ENCODE measurements at regions not wholly inside any gene's neighbourhood (a gene's known extent, or its start where the extent isn't known, plus 50 kb on each side); places are given as distances from the start of the nearest gene placed in this dataset.

DNA sequence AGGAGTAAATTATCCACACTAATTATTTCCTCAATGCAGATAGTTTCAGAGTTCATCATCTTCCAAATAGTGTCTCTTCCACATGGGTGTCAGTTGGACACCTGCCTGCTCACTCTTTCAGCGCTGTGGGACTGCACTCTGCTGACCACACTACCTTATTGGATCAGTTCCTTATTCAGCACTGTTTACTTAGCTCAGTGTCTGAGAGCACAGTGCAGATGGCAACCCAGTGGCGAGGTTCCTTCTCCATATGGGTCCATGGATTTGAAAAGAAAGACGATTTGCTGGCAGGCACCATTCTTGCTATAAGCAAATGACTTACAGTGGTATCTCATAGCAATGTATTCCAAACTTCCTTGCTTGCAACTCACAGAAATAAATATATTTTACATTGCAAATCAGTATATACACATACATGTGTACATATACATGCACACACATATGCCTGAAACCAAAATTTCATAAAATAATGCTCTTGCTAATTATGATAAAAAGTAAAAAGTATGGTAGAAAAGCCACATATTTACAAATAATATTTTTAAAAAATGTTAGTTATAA lies 354.8 kb downstream of the INSIG2 start:
- CTCF ChIA-PET, result no interaction called here
- POLR2A ChIA-PET (ENCODE audit: low non-redundant PET), result no interaction called here

DNA sequence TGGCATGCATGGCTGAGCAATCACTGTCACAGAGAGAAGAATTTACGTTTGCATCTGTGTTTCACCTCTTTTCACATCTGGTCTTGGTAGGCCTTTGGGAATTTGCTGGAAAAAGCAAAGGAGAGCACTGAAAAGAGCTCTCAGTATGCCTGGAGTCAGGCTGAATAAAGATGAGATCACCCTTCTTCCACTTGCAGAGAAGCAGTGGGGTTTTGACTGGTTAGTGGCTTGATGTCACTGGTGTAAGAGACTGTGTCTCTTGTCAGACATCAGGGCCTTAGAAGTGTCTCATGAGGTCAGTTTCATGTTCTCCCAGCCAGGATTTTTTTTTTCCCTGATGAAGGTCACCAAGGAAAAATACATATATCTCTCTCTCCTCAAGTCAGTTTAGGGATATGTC lies 353.8 kb downstream of the INSIG2 start:
- no peak for TF ChIP-seq EZH2 (IDR thresholded peaks at IDR 0.05; ENCODE audit: borderline replicate concordance, low read depth, low read length, poor library complexity, severe bottlenecking)
- TF ChIP-seq, protein P1, sequence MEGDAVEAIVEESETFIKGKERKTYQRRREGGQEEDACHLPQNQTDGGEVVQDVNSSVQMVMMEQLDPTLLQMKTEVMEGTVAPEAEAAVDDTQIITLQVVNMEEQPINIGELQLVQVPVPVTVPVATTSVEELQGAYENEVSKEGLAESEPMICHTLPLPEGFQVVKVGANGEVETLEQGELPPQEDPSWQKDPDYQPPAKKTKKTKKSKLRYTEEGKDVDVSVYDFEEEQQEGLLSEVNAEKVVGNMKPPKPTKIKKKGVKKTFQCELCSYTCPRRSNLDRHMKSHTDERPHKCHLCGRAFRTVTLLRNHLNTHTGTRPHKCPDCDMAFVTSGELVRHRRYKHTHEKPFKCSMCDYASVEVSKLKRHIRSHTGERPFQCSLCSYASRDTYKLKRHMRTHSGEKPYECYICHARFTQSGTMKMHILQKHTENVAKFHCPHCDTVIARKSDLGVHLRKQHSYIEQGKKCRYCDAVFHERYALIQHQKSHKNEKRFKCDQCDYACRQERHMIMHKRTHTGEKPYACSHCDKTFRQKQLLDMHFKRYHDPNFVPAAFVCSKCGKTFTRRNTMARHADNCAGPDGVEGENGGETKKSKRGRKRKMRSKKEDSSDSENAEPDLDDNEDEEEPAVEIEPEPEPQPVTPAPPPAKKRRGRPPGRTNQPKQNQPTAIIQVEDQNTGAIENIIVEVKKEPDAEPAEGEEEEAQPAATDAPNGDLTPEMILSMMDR (conservative IDR thresholded peaks at IDR 0.05; ENCODE audit: low read depth, low read length), result no peak
- H3K4me1 ChIP-seq (ENCODE audit: insufficient read depth, low read length, poor library complexity, severe bottlenecking), result no peaks in the 10 kb centered on the region
- intact Hi-C loops (cut with micrococcal nuclease; ENCODE audit: unreplicated experiment), result no loop called here
- BruUV-seq (replicated peaks), result no TSS peak
- no peaks in the 10 kb centered on the region for H3K36me3 ChIP-seq (ENCODE audit: insufficient read depth, low read length, poor library complexity, severe bottlenecking)
- H3K4me3 ChIP-seq (ENCODE audit: low read depth, low read length, poor library complexity, severe bottlenecking), result no peak overlapping the region
- ChIA-PET POLR2A (ENCODE audit: low non-redundant PET) (no interaction called here), CTCF (no interaction called here)
- H3K27me3 ChIP-seq (replicated peaks; ENCODE audit: insufficient read depth, low read depth, low read length, poor library complexity), result no peaks in the 10 kb centered on the region
- no peak overlapping the region for H3K27ac ChIP-seq (ENCODE audit: low read depth, low read length, poor library complexity, severe bottlenecking)
- no peak for DNase-seq (ENCODE audit: low spot score)
- H3K9me3 ChIP-seq (ENCODE audit: low read depth, low read length, poor library complexity, severe bottlenecking), result no peaks in the 10 kb centered on the region

More for the DNA sequence above, 354.8 kb downstream of the INSIG2 start:
- H3K9me3 ChIP-seq (ENCODE audit: low read depth, low read length, poor library complexity, severe bottlenecking), result no peaks in the 10 kb centered on the region
- H3K27me3 ChIP-seq (replicated peaks; ENCODE audit: insufficient read depth, low read depth, low read length, poor library complexity), result no peaks in the 10 kb centered on the region
- intact Hi-C loops (cut with micrococcal nuclease; ENCODE audit: unreplicated experiment), result no loop called here
- DNase-seq (ENCODE audit: low spot score), result no peak
- no TSS peak for BruUV-seq (replicated peaks)
- H3K4me3 ChIP-seq (ENCODE audit: low read depth, low read length, poor library complexity, severe bottlenecking), result no peak overlapping the region
- H3K4me1 ChIP-seq (ENCODE audit: insufficient read depth, low read length, poor library complexity, severe bottlenecking), result no peaks in the 10 kb centered on the region
- no peak overlapping the region for H3K27ac ChIP-seq (ENCODE audit: low read depth, low read length, poor library complexity, severe bottlenecking)
- no peaks in the 10 kb centered on the region for H3K36me3 ChIP-seq (ENCODE audit: insufficient read depth, low read length, poor library complexity, severe bottlenecking)
- TF ChIP-seq, protein P1 (conservative IDR thresholded peaks at IDR 0.05; ENCODE audit: low read depth, low read length), result no peak
- no peak for TF ChIP-seq EZH2 (IDR thresholded peaks at IDR 0.05; ENCODE audit: borderline replicate concordance, low read depth, low read length, poor library complexity, severe bottlenecking)

DNA sequence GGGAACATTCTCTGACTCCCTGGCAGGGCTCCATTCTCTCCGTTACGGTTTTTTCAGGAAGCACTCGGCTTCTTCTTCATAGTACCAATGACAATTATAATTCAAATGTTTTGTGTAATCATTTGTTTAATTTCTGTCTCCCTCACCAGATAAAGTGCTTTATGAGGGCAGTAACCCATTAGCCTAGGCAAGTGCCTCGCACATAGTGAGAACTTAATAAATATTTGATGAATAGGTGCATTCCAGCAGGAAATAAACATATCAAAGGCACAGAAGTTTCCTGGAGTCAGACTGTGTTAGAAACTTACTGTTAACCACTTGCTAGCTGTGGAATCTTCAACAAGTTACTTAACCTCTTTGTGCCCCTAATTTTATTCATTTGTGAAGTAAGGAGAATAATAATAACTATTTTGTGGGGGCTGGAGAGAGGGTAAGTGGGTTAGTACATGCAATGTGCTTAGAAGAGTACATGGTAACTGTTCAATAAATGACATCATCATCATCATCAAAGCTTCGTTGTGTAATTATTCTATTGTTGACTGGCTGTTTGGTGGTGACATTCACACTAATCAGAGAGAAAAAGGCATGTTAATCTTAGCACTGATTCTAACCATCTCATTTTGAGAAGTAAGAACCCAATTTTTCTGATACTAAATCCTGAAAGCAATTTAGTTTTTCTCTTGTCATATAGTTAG lies 352.3 kb downstream of the INSIG2 start:
- no TSS peak for BruUV-seq (replicated peaks)
- no peak overlapping the region for H3K4me3 ChIP-seq (ENCODE audit: low read depth, low read length, poor library complexity, severe bottlenecking)
- no peaks in the 10 kb centered on the region for H3K9me3 ChIP-seq (ENCODE audit: low read depth, low read length, poor library complexity, severe bottlenecking)
- CTCF ChIA-PET, result no interaction called here
- DNase-seq (ENCODE audit: low spot score), result no peak
- no peaks in the 10 kb centered on the region for H3K4me1 ChIP-seq (ENCODE audit: insufficient read depth, low read length, poor library complexity, severe bottlenecking)
- H3K27me3 ChIP-seq (replicated peaks; ENCODE audit: insufficient read depth, low read depth, low read length, poor library complexity), result no peaks in the 10 kb centered on the region
- intact Hi-C loops (cut with micrococcal nuclease; ENCODE audit: unreplicated experiment), result no loop called here
- H3K36me3 ChIP-seq (ENCODE audit: insufficient read depth, low read length, poor library complexity, severe bottlenecking), result no peaks in the 10 kb centered on the region
- POLR2A ChIA-PET (ENCODE audit: low non-redundant PET), result no interaction called here
- no peak for TF ChIP-seq EZH2 (IDR thresholded peaks at IDR 0.05; ENCODE audit: borderline replicate concordance, low read depth, low read length, poor library complexity, severe bottlenecking)
- TF ChIP-seq, protein P1 (conservative IDR thresholded peaks at IDR 0.05; ENCODE audit: low read depth, low read length), result no peak
- H3K27ac ChIP-seq (ENCODE audit: low read depth, low read length, poor library complexity, severe bottlenecking), result no peak overlapping the region

All from A673 (cell line).